Endodermal cell (in vitro differentiated cells): ENCODE measurements at regions not wholly inside any gene's neighbourhood (a gene's known extent, or its start where the extent isn't known, plus 50 kb on each side); places are given as distances from the start of the nearest gene placed in this dataset.
"Not testable (repeated sequence)": the region's sequence is repeated elsewhere in the genome, so short reads cannot be mapped to it uniquely, and the experiment has no call there.

Experiments used
- DNase-seq: peaks from one replicate; pipeline ENCODE4 v3.0.0-alpha.2; 2017
- H3K27ac ChIP-seq: 2 replicates; pipeline ENCODE4 v1.5.1; 2013; ENCODE audit warnings: mild to moderate bottlenecking, low read depth, low read length, moderate library complexity
- H3K27me3 ChIP-seq: 2 replicates; pipeline ENCODE4 v1.6.1; 2013; ENCODE audit warnings: mild to moderate bottlenecking, low read length, moderate library complexity; ENCODE audit not compliant: insufficient read depth, control insufficient read depth, poor library complexity, severe bottlenecking
- H3K36me3 ChIP-seq: 2 replicates; pipeline ENCODE4 v1.7.0; 2013; ENCODE audit warnings: mild to moderate bottlenecking, low read length, moderate library complexity; ENCODE audit not compliant: control insufficient read depth, insufficient read depth
- H3K4me1 ChIP-seq: one replicate; pipeline ENCODE4 v1.7.0; 2013; ENCODE audit warnings: low read length; ENCODE audit not compliant: control insufficient read depth, insufficient read depth
- H3K4me3 ChIP-seq: 2 replicates; pipeline ENCODE4 v1.5.1; 2013; ENCODE audit warnings: mild to moderate bottlenecking, low read length, moderate library complexity
- H3K9ac ChIP-seq: 2 replicates; pipeline ENCODE4 v1.6.1; 2013; ENCODE audit warnings: mild to moderate bottlenecking, low read length, moderate library complexity; ENCODE audit not compliant: poor library complexity, severe bottlenecking; ENCODE audit errors: extremely low read depth
- H3K9me3 ChIP-seq: 2 replicates; pipeline ENCODE4 v1.6.1; 2013; ENCODE audit warnings: mild to moderate bottlenecking, low read length, moderate library complexity; ENCODE audit not compliant: control insufficient read depth
- H3K27ac Mint-ChIP-seq: 2 replicates; pipeline ENCODE4 v1.8.0; 2020; ENCODE audit warnings: mixed read lengths
- H3K27me3 Mint-ChIP-seq: 2 replicates; pipeline ENCODE4 v1.8.0; 2021; ENCODE audit warnings: mild to moderate bottlenecking, mixed read lengths; ENCODE audit not compliant: insufficient read depth
- H3K36me3 Mint-ChIP-seq: 2 replicates; pipeline ENCODE4 v1.8.0; 2020; ENCODE audit warnings: low read depth, mixed read lengths
- H3K4me1 Mint-ChIP-seq: 2 replicates; pipeline ENCODE4 v1.8.0; 2020; ENCODE audit warnings: mixed read lengths
- H3K4me3 Mint-ChIP-seq: 2 replicates; pipeline ENCODE4 v1.8.0; 2020; ENCODE audit warnings: mild to moderate bottlenecking, moderate library complexity, mixed read lengths
- H3K9me3 Mint-ChIP-seq: 2 replicates; pipeline ENCODE4 v1.8.0; 2020; ENCODE audit warnings: mild to moderate bottlenecking, mixed read lengths
- WGBS, 2 experiments: methylation state at CpG; one replicate each; pipeline versions ENCODE4 v1.1.5 to v1.1.7; 2013; ENCODE audit warnings: missing lambda C conversion rate in 2 of 2, mixed read lengths in 1 of 2; ENCODE audit not compliant: insufficient coverage in 1 of 2, insufficient read length in 1 of 2; 5-methylcytosine and 5-hydroxymethylcytosine counted together
- TF ChIP-seq, protein P1 (sequence below): fragments of 200-600 bp; sonication (generic); conservative IDR thresholded peaks from 2 replicates; pipeline ENCODE4 v1.5.0; 2021; ENCODE audit warnings: antibody characterized with exemption, mild to moderate bottlenecking

DNA sequence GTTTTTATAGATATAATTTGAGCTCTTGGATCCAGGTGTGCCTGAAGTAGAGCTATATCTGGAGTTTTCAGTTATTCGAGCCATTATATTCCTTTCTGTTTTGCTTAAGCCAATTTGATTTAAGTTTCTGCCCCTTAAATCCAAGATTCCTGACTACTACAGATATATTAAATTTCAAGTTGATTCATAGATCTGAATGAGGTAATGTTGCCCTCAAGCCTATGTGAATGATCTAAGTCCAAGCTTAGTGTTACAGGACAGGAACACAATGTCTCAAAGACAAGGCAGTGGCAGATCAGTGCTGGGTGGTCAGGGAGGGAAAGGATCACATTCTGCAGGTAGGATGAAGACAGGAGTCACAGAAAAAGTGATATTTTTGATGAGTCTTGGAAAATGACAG, 75.7 kb upstream of the CTBP2 start:
- peaks cover 3% of the 10 kb centered on the region for H3K4me1 Mint-ChIP-seq
- Histone ChIP-seq H3K27me3 (no peaks in the 10 kb centered on the region), H3K9ac (no peak overlapping the region), H3K4me1 (peaks cover 3% of the 10 kb centered on the region), H3K4me3 (no peak overlapping the region), H3K9me3 (peaks cover 36% of the 10 kb centered on the region), H3K36me3 (no peaks in the 10 kb centered on the region), H3K27ac (no peak overlapping the region)
- H3K4me3 Mint-ChIP-seq = no peak overlapping the region
- H3K9me3 Mint-ChIP-seq = peaks cover 27% of the 10 kb centered on the region
- peak; percentile 1 for DNase-seq
- TF ChIP-seq, protein P1, sequence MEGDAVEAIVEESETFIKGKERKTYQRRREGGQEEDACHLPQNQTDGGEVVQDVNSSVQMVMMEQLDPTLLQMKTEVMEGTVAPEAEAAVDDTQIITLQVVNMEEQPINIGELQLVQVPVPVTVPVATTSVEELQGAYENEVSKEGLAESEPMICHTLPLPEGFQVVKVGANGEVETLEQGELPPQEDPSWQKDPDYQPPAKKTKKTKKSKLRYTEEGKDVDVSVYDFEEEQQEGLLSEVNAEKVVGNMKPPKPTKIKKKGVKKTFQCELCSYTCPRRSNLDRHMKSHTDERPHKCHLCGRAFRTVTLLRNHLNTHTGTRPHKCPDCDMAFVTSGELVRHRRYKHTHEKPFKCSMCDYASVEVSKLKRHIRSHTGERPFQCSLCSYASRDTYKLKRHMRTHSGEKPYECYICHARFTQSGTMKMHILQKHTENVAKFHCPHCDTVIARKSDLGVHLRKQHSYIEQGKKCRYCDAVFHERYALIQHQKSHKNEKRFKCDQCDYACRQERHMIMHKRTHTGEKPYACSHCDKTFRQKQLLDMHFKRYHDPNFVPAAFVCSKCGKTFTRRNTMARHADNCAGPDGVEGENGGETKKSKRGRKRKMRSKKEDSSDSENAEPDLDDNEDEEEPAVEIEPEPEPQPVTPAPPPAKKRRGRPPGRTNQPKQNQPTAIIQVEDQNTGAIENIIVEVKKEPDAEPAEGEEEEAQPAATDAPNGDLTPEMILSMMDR = no peak
- WGBS, 2 experiments = 93% methylated on average over 1 of the region's 1 CpG; no CpG with 5 or more reads in 1 of the 2 experiments
- H3K27ac Mint-ChIP-seq = no peak overlapping the region
- peaks cover 2% of the 10 kb centered on the region for H3K27me3 Mint-ChIP-seq
- H3K36me3 Mint-ChIP-seq = no peaks in the 10 kb centered on the region

DNA sequence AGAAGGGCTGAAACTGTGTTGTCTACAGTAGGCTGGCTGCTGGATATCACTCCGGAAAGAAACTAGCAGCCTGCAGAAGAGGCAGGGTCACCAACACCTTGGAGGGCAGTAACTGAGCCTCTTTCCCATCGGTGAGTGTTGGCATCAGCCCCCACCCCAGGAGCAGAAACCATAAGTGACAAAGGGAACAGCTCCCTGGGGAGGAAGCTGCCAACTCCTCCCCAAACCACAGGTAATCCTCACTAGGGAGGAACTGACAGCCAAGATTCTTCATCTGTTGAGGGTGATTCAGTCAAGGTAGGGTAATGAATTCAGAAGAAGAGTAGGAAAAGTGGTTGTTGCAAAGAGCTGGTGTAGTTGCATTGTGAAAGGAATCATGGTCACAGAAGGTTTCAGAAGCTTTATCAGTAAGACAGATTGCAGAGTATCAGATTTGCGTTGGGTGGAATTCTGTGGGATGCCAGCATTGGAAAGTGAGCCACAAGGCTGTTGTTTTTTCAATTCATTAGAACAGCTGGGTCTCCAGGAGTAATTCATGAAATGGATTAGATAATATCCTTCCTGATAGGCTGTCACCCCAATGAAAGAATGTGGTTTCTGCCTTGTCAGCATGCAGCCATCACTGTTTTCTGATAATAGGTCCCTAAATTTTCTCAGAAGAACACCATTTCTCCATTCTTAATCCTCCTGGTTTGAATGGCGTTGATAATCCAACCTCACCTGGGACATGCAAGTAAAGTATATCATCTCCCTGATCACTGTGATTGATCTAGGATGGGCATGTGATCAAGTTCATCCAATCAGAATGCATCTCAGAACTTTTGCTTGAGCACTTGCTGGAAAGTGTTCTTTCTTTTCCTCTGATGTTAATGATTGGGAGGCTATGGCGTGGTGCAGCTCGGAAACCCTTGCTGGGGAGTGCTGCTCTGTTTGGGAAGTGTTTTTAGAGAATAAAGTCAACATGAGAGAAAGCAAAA, 75.0 kb upstream of the CTBP2 start:
- TF ChIP-seq, protein P1 = no peak
- peak; percentile 40 for DNase-seq
- Histone ChIP-seq H3K36me3 (no peaks in the 10 kb centered on the region), H3K9ac (no peak overlapping the region), H3K4me1 (peaks cover 3% of the 10 kb centered on the region), H3K27ac (no peak overlapping the region), H3K4me3 (no peak overlapping the region), H3K9me3 (peaks cover 36% of the 10 kb centered on the region), H3K27me3 (no peaks in the 10 kb centered on the region)
- peaks cover 27% of the 10 kb centered on the region for H3K9me3 Mint-ChIP-seq
- peaks cover 3% of the 10 kb centered on the region for H3K4me1 Mint-ChIP-seq
- H3K4me3 Mint-ChIP-seq = no peak overlapping the region
- WGBS, 2 experiments = 82 to 91% methylated on average over 4 to 6 of the region's 6 CpGs
- H3K27ac Mint-ChIP-seq = no peak overlapping the region
- no peaks in the 10 kb centered on the region for H3K36me3 Mint-ChIP-seq
- H3K27me3 Mint-ChIP-seq = peaks cover 2% of the 10 kb centered on the region

DNA sequence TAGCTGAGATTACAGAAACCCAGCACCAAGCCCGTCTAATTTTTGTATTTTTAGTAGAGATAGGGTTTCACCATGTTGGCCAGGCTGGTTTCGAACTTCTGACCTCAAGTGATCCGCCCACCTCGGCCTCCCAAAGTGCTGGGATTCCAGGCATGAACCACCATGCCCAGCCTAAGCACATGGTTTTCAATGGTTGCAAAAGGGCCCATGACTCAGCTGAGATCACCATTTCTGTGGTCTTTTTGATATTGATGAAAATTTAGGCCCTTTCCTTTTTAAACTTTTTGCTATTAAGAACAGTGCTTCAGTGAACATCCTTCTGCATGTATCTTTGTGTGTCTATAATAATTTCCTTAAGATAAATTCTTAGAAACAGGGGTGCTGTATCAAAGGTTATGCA, 74.2 kb upstream of the CTBP2 start:
- 92 to 94% methylated on average over 3 to 4 of the region's 4 CpGs for WGBS, 2 experiments
- not testable (repeated sequence) for H3K27me3 ChIP-seq, H3K4me3 Mint-ChIP-seq, H3K36me3 Mint-ChIP-seq, H3K27ac ChIP-seq, H3K4me1 ChIP-seq, H3K27me3 Mint-ChIP-seq, H3K4me1 Mint-ChIP-seq, H3K9ac ChIP-seq, H3K36me3 ChIP-seq, H3K4me3 ChIP-seq, H3K27ac Mint-ChIP-seq
- peaks cover 26% of the 10 kb centered on the region for H3K9me3 Mint-ChIP-seq
- peaks cover 31% of the 10 kb centered on the region for H3K9me3 ChIP-seq
- peak; percentile 3 for DNase-seq
